ENCODE measurements at regions not wholly inside any gene's neighbourhood (a gene's known extent, or its start where the extent isn't known, plus 50 kb on each side); places are given as distances from the start of the nearest gene placed in this dataset.
"Not testable (repeated sequence)": the region's sequence is repeated elsewhere in the genome, so short reads cannot be mapped to it uniquely, and the experiment has no call there.

DNA sequence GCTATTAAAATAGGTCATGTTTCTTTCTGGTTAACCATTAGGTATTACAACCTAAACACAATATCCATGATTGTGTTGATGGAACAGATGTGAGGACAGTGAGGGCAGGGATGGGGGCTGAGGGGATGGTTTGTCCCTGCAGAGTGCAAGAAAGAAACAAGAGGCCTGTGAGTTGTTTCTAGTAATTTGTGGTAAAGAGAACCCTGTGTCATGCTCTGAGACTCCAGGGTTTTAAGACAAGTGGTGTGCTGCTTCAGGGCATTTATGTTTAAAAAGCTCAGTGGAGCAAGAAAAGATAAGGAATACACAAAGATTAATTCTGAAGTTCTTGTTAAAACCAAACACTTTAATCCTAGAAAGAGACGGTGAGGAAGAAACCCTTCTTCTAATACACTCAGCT, 656.5 kb downstream of the TLE1 start:
- TF ChIP-seq, protein P1, sequence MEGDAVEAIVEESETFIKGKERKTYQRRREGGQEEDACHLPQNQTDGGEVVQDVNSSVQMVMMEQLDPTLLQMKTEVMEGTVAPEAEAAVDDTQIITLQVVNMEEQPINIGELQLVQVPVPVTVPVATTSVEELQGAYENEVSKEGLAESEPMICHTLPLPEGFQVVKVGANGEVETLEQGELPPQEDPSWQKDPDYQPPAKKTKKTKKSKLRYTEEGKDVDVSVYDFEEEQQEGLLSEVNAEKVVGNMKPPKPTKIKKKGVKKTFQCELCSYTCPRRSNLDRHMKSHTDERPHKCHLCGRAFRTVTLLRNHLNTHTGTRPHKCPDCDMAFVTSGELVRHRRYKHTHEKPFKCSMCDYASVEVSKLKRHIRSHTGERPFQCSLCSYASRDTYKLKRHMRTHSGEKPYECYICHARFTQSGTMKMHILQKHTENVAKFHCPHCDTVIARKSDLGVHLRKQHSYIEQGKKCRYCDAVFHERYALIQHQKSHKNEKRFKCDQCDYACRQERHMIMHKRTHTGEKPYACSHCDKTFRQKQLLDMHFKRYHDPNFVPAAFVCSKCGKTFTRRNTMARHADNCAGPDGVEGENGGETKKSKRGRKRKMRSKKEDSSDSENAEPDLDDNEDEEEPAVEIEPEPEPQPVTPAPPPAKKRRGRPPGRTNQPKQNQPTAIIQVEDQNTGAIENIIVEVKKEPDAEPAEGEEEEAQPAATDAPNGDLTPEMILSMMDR (IDR thresholded peaks at IDR 0.05; ENCODE audit: low read depth, low read length), result no peak
- DNase-seq (ENCODE audit: extremely low read depth, low read depth), result no peak

DNA sequence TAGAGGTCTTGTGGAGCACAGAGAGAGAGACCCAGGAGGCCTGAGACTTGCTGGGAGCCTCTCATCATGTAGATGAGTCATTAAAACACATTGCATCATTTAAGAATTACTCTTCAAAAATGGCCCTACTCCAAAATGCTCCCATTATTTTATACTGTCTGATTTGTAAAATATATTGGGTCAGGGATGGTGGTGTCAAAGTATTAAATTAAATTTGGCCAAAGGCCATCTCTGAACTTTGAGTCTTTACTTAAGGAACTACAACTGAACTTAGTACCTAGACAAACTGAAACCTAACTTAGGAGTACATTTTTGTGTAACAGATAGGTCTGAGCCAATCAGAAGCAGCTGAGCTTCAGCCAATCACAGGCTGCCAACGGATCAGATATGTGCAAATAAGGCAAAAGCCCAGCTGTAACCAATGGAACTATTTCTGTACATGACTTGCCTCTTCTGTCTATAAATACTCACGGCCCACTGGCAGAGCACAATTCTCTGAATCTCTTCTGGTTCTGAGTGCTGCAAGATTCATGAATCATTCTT, 657.2 kb downstream of the TLE1 start:
- no peak for DNase-seq (ENCODE audit: extremely low read depth, low read depth)
- TF ChIP-seq, protein P1 (IDR thresholded peaks at IDR 0.05; ENCODE audit: low read depth, low read length), result no peak

DNA sequence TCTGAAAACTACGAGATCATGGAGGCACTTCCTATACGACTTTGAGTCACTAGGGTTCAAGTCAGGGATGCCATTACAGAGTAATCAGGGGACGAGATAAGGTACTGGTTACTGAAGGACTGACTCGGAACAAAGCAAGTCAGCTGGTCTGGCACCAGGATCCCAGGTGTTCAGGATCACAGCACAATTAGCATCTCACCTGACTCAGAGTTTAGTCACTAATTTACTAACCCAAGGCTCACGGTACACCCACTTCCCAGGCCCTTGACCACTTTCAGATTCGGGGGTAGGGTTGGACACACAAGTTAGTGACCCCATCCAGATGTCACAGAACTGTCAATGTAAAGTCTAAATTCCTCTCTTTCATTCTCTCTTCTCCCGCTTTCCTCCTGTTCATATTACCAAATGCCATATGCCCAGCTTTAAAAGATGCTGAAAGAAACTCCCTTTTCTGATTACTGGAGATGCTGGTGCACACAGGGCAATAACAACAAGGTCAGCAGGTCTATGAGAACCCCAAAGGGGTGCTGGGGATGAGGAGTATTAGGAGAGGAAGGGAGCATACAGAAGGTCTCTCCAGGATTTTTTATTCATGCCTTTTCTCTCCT, 657.8 kb downstream of the TLE1 start:
- TF ChIP-seq, protein P1 (IDR thresholded peaks at IDR 0.05; ENCODE audit: low read depth, low read length), result no peak
- no peak for DNase-seq (ENCODE audit: extremely low read depth, low read depth)

DNA sequence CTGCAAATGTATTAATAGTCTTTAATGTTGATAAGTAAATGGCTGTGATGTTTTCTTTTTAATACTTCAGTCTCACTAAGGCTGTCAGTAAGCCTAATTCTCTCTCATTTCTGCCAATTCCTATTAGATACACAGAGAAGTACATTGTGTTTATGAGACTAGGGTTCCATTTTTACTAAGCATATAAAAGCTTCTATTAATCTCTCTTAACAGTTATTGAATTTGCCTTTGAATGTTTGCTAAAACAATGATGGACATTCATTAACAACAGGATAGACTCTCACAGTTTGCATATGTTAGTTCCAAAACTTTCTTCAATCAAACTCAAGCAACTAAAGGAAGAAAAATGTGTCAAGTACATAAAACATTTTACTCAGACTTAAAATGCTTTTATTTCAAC, 659.3 kb downstream of the TLE1 start:
- TF ChIP-seq, protein P1 (IDR thresholded peaks at IDR 0.05; ENCODE audit: low read depth, low read length), result no peak
- DNase-seq (ENCODE audit: extremely low read depth, low read depth), result no peak

DNA sequence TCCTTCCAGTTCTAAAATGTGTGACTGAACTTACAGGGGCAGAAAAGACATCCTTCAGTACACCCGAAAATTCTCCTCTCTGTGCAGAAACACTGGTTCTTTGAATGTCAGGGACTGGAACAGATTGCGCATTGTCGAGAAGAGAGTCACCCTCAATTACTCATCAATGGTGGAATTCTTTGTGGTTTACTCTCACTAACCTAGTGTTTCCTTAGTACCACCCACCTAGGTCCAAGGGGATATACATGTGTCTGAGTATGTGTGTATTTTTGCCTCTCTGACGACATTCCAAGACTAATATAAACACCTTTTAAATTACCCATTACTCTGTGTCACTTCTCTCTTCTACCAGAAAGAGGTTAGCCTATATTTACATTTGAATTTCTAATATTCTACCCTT, 660.8 kb downstream of the TLE1 start:
- TF ChIP-seq, protein P1 (IDR thresholded peaks at IDR 0.05; ENCODE audit: low read depth, low read length), result no peak
- DNase-seq (ENCODE audit: extremely low read depth, low read depth), result no peak

DNA sequence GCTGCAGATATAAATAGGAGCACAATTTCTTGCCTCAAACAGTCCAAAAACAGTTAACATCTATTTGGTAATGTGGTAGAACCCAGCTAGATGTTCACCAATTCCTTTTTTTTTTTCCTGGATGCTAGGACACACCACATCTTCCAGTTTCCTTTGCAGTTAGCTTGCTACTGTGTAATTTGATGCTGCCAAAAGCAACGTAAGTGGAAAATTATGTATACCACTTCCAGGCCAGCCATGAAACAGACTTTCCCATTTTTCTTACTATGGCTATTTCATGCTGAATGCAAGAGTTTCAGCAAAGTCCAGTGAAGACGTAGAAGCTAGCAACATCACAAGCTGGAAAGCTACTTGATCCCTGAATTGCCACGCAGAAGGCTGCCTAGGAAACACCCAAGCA, 667.2 kb downstream of the TLE1 start:
- TF ChIP-seq, protein P1 (IDR thresholded peaks at IDR 0.05; ENCODE audit: low read depth, low read length), result no peak
- no peak for DNase-seq (ENCODE audit: extremely low read depth, low read depth)

DNA sequence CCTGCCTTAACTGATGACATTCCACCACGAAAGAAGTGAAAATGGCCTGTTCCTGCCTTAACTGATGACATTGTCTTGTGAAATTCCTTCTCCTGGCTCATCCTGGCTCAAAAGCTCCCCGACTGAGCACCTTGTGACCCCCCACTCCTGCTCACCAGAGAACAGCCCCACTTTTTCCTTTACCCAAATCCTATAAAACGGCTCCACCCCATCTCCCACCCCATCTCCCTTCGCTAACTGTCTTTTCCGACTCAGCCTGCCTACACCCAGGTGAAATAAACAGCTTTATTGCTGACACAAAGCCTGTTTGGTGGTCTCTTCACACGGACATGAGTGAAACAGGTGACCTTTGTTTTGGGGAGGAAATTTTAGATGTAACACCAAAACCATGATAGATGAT, 674.4 kb downstream of the TLE1 start:
- DNase-seq (ENCODE audit: extremely low read depth, low read depth), result not testable (repeated sequence)

DNA sequence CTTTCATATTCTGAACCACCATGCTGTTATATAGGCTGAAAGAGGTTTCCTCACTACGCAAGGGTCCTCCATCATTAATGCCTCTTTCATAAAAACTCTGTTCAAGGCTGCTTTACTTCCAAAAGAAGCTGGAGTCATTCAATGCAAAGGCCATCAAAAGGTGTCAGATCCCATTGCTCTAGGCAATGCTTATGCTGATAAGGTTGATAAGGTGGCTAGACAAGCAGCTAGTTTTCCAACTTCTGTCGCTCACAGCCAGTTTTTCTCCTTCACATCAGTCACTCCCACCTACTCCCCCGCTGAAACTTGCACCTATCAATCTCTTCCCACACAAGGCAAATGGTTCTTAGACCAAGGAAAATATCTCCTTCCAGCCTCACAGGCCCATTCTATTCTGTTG, 676.2 kb downstream of the TLE1 start:
- not testable (repeated sequence) for DNase-seq (ENCODE audit: extremely low read depth, low read depth)

All from AG09319 (cell line).